ENCODE measurements at regions not wholly inside any gene's neighbourhood (a gene's known extent, or its start where the extent isn't known, plus 50 kb on each side); places are given as distances from the start of the nearest gene placed in this dataset.

DNA sequence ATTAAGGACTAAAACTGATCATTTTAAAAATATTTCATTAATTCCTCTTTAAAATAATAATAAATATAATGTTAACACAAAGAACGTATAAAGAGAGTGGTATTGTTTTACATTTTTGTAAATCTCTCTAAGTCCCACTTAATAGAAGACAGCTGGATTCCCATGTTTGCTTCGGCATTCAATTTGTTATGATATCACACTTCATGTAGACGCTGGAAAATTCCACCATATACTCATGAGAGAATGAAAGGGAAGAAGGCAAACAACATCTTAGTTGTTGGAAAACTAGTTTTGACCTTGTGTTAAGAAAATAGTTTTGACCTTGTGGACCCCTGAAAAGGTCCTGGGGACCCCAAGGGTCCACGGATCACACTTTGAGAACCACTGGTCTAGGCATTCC is 85.3 kb upstream of the MGMT start:
- no peak overlapping the region for H3K4me3 ChIP-seq (ENCODE audit: insufficient read depth in 1 of 2, low read depth in 1 of 2, low read length in 2 of 2)
- peaks cover 3% of the 10 kb centered on the region for H3K9me3 ChIP-seq (ENCODE audit: control insufficient read depth, low read length)
- no peak overlapping the region for H2BK5ac ChIP-seq (ENCODE audit: low read depth, low read length, poor library complexity, severe bottlenecking)
- no peak overlapping the region for H2AFZ ChIP-seq (ENCODE audit: low read depth, low read length)
- no peak for DNase-seq
- H3K18ac ChIP-seq (ENCODE audit: low read depth in 1 of 2, low read length in 2 of 2) = no peak overlapping the region
- H3K9ac ChIP-seq (ENCODE audit: low read length) = no peak overlapping the region
- H4K8ac ChIP-seq (ENCODE audit: low read length) = no peak overlapping the region
- no CpG with 5 or more reads among the region's 4 CpGs for WGBS
- H3K23ac ChIP-seq (ENCODE audit: low read length in 2 of 2) = no peak overlapping the region
- H3K4me2 ChIP-seq (ENCODE audit: low read length, poor library complexity, severe bottlenecking) = no peak overlapping the region
- peaks cover 2% of the 10 kb centered on the region for H3K4me1 ChIP-seq (ENCODE audit: control insufficient read depth, insufficient read depth, low read depth, low read length)
- H2BK120ac ChIP-seq (ENCODE audit: low read depth, low read length) = no peak overlapping the region
- H3K14ac ChIP-seq (ENCODE audit: low read length in 2 of 2) = no peak overlapping the region
- H4K91ac ChIP-seq (ENCODE audit: low read length) = no peak overlapping the region
- H2BK12ac ChIP-seq (ENCODE audit: low read length in 2 of 2) = no peak overlapping the region
- no peaks in the 10 kb centered on the region for H3K79me1 ChIP-seq (replicated peaks; ENCODE audit: low read length, poor library complexity, severe bottlenecking)
- H3K36me3 ChIP-seq (ENCODE audit: control insufficient read depth in 1 of 2, insufficient read depth in 2 of 2, low read depth in 1 of 2, low read length in 2 of 2) = no peaks in the 10 kb centered on the region
- no peak overlapping the region for H3K4ac ChIP-seq (ENCODE audit: low read depth in 1 of 2, low read length in 2 of 2)
- H2BK15ac ChIP-seq (ENCODE audit: low read depth, poor library complexity, severe bottlenecking) = no peak overlapping the region
- H3K27ac ChIP-seq (ENCODE audit: low read length, poor library complexity, severe bottlenecking) = no peak overlapping the region
- H3K27me3 ChIP-seq (ENCODE audit: control insufficient read depth in 1 of 2, insufficient read depth in 1 of 2, low read length in 2 of 2) = no peaks in the 10 kb centered on the region
- no peak overlapping the region for H2AK5ac ChIP-seq (ENCODE audit: low read length, severe bottlenecking)

DNA sequence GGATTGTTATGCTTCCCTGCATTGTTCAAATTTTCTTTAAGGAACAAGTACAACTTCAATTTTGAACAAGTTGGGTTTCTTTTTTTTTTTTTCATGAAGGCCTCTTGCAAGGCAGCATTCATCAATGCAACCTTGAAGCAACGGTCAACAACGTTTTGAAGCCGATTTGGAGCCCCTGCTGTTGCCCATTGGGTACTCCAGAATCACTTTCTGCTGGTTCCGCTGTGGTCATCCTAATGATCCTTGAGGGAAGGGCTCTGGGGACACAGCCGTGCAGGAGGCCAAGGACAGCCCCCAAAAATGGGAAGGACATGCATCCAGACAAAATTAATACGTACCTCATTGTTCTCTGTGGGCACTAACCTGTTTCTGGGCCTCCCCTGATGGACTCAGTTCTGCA is 84.6 kb upstream of the MGMT start:
- no peak overlapping the region for H2AK5ac ChIP-seq (ENCODE audit: low read length, severe bottlenecking)
- H3K23ac ChIP-seq (ENCODE audit: low read length in 2 of 2) = no peak overlapping the region
- no peaks in the 10 kb centered on the region for H3K27me3 ChIP-seq (ENCODE audit: control insufficient read depth in 1 of 2, insufficient read depth in 1 of 2, low read length in 2 of 2)
- no peak for DNase-seq
- H3K18ac ChIP-seq (ENCODE audit: low read depth in 1 of 2, low read length in 2 of 2) = no peak overlapping the region
- no peak overlapping the region for H3K27ac ChIP-seq (ENCODE audit: low read length, poor library complexity, severe bottlenecking)
- peaks cover 3% of the 10 kb centered on the region for H3K9me3 ChIP-seq (ENCODE audit: control insufficient read depth, low read length)
- no peak overlapping the region for H2BK15ac ChIP-seq (ENCODE audit: low read depth, poor library complexity, severe bottlenecking)
- no peak overlapping the region for H2BK5ac ChIP-seq (ENCODE audit: low read depth, low read length, poor library complexity, severe bottlenecking)
- peaks cover 2% of the 10 kb centered on the region for H3K4me1 ChIP-seq (ENCODE audit: control insufficient read depth, insufficient read depth, low read depth, low read length)
- H2BK120ac ChIP-seq (ENCODE audit: low read depth, low read length) = no peak overlapping the region
- H3K36me3 ChIP-seq (ENCODE audit: control insufficient read depth in 1 of 2, insufficient read depth in 2 of 2, low read depth in 1 of 2, low read length in 2 of 2) = no peaks in the 10 kb centered on the region
- H3K4me2 ChIP-seq (ENCODE audit: low read length, poor library complexity, severe bottlenecking) = no peak overlapping the region
- H3K9ac ChIP-seq (ENCODE audit: low read length) = no peak overlapping the region
- no peak overlapping the region for H3K4me3 ChIP-seq (ENCODE audit: insufficient read depth in 1 of 2, low read depth in 1 of 2, low read length in 2 of 2)
- no peak overlapping the region for H3K14ac ChIP-seq (ENCODE audit: low read length in 2 of 2)
- no peak overlapping the region for H2AFZ ChIP-seq (ENCODE audit: low read depth, low read length)
- 84% methylated on average over 6 of the region's 6 CpGs for WGBS
- H4K8ac ChIP-seq (ENCODE audit: low read length) = no peak overlapping the region
- no peaks in the 10 kb centered on the region for H3K79me1 ChIP-seq (replicated peaks; ENCODE audit: low read length, poor library complexity, severe bottlenecking)
- no peak overlapping the region for H3K4ac ChIP-seq (ENCODE audit: low read depth in 1 of 2, low read length in 2 of 2)
- H2BK12ac ChIP-seq (ENCODE audit: low read length in 2 of 2) = no peak overlapping the region
- H4K91ac ChIP-seq (ENCODE audit: low read length) = no peak overlapping the region

DNA sequence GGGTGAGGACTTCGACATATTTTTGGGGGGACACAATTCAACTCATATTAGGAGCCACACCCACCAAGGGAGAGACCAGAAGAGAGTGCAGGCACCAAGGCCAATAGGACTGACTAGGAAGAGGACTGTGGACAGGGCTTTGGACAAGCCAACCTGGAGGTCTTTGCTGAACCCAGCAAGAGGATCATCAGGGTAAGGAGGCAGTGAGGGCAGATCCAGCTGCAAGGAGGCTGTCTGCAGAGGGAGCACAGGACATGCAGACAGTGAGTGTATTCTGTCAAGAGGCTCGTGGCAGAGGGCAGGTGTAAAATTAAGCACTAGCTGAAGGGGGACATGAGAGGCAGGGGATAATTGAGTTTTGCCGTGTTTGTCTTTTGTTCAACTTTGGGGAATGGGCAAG is 83.4 kb upstream of the MGMT start:
- peaks cover 3% of the 10 kb centered on the region for H3K9me3 ChIP-seq (ENCODE audit: control insufficient read depth, low read length)
- no peak overlapping the region for H2AFZ ChIP-seq (ENCODE audit: low read depth, low read length)
- no peak overlapping the region for H3K14ac ChIP-seq (ENCODE audit: low read length in 2 of 2)
- no peak overlapping the region for H3K4me2 ChIP-seq (ENCODE audit: low read length, poor library complexity, severe bottlenecking)
- 74% methylated on average over 3 of the region's 3 CpGs for WGBS
- no peaks in the 10 kb centered on the region for H3K79me1 ChIP-seq (replicated peaks; ENCODE audit: low read length, poor library complexity, severe bottlenecking)
- H4K8ac ChIP-seq (ENCODE audit: low read length) = no peak overlapping the region
- no peak overlapping the region for H3K4me3 ChIP-seq (ENCODE audit: insufficient read depth in 1 of 2, low read depth in 1 of 2, low read length in 2 of 2)
- H3K36me3 ChIP-seq (ENCODE audit: control insufficient read depth in 1 of 2, insufficient read depth in 2 of 2, low read depth in 1 of 2, low read length in 2 of 2) = no peaks in the 10 kb centered on the region
- DNase-seq = no peak
- no peak overlapping the region for H3K23ac ChIP-seq (ENCODE audit: low read length in 2 of 2)
- H2BK12ac ChIP-seq (ENCODE audit: low read length in 2 of 2) = no peak overlapping the region
- no peak overlapping the region for H2BK120ac ChIP-seq (ENCODE audit: low read depth, low read length)
- no peak overlapping the region for H3K9ac ChIP-seq (ENCODE audit: low read length)
- no peak overlapping the region for H2AK5ac ChIP-seq (ENCODE audit: low read length, severe bottlenecking)
- H3K4ac ChIP-seq (ENCODE audit: low read depth in 1 of 2, low read length in 2 of 2) = no peak overlapping the region
- H3K27ac ChIP-seq (ENCODE audit: low read length, poor library complexity, severe bottlenecking) = no peak overlapping the region
- no peak overlapping the region for H2BK15ac ChIP-seq (ENCODE audit: low read depth, poor library complexity, severe bottlenecking)
- H3K18ac ChIP-seq (ENCODE audit: low read depth in 1 of 2, low read length in 2 of 2) = no peak overlapping the region
- H3K4me1 ChIP-seq (ENCODE audit: control insufficient read depth, insufficient read depth, low read depth, low read length) = peaks cover 2% of the 10 kb centered on the region
- H3K27me3 ChIP-seq (ENCODE audit: control insufficient read depth in 1 of 2, insufficient read depth in 1 of 2, low read length in 2 of 2) = no peaks in the 10 kb centered on the region
- no peak overlapping the region for H4K91ac ChIP-seq (ENCODE audit: low read length)
- H2BK5ac ChIP-seq (ENCODE audit: low read depth, low read length, poor library complexity, severe bottlenecking) = no peak overlapping the region

DNA sequence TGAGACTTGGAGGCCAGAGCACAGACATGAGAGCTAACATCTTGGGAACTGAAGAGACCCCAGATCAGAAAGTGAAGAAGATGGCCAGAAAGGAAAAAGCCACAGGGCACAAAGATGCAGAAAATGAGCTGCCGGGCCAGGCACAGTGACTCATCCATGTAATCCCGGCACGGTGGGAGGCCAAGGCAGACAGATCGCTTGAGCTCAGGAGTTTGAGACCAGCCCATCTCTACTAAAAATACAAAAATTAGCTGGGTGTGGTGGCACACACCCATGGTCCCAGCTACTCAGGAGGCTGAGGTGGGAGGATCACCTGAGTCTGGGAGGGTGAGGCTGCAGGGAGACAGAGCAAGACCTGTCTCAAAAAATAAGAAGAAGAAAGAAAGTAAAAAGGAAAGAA is 81.4 kb upstream of the MGMT start:
- Histone ChIP-seq H2BK15ac (ENCODE audit: low read depth, poor library complexity, severe bottlenecking) (no peak overlapping the region), H3K36me3 (ENCODE audit: control insufficient read depth in 1 of 2, insufficient read depth in 2 of 2, low read depth in 1 of 2, low read length in 2 of 2) (no peaks in the 10 kb centered on the region), H3K18ac (ENCODE audit: low read depth in 1 of 2, low read length in 2 of 2) (no peak overlapping the region), H3K4me3 (ENCODE audit: insufficient read depth in 1 of 2, low read depth in 1 of 2, low read length in 2 of 2) (no peak overlapping the region), H2AK5ac (ENCODE audit: low read length, severe bottlenecking) (no peak overlapping the region), H3K4ac (ENCODE audit: low read depth in 1 of 2, low read length in 2 of 2) (no peak overlapping the region), H3K14ac (ENCODE audit: low read length in 2 of 2) (no peak overlapping the region), H2BK12ac (ENCODE audit: low read length in 2 of 2) (no peak overlapping the region), H2AFZ (ENCODE audit: low read depth, low read length) (no peak overlapping the region), H3K79me1 (replicated peaks; ENCODE audit: low read length, poor library complexity, severe bottlenecking) (no peaks in the 10 kb centered on the region), H2BK5ac (ENCODE audit: low read depth, low read length, poor library complexity, severe bottlenecking) (no peak overlapping the region), H3K27me3 (ENCODE audit: control insufficient read depth in 1 of 2, insufficient read depth in 1 of 2, low read length in 2 of 2) (no peaks in the 10 kb centered on the region), H3K9me3 (ENCODE audit: control insufficient read depth, low read length) (peaks cover 3% of the 10 kb centered on the region), H3K27ac (ENCODE audit: low read length, poor library complexity, severe bottlenecking) (no peak overlapping the region), H3K4me1 (ENCODE audit: control insufficient read depth, insufficient read depth, low read depth, low read length) (peaks cover 2% of the 10 kb centered on the region), H4K91ac (ENCODE audit: low read length) (no peak overlapping the region), H3K23ac (ENCODE audit: low read length in 2 of 2) (no peak overlapping the region), H2BK120ac (ENCODE audit: low read depth, low read length) (no peak overlapping the region), H4K8ac (ENCODE audit: low read length) (no peak overlapping the region), H3K9ac (ENCODE audit: low read length) (no peak overlapping the region), H3K4me2 (ENCODE audit: low read length, poor library complexity, severe bottlenecking) (no peak overlapping the region)
- WGBS = 42% methylated on average over 4 of the region's 4 CpGs
- DNase-seq = no peak

All from mesenchymal stem cell (in vitro differentiated cells and primary cell).